ENCODE measurements at regions not wholly inside any gene's neighbourhood (a gene's known extent, or its start where the extent isn't known, plus 50 kb on each side); places are given as distances from the start of the nearest gene placed in this dataset.
"Not testable (repeated sequence)": the region's sequence is repeated elsewhere in the genome, so short reads cannot be mapped to it uniquely, and the experiment has no call there.

DNA sequence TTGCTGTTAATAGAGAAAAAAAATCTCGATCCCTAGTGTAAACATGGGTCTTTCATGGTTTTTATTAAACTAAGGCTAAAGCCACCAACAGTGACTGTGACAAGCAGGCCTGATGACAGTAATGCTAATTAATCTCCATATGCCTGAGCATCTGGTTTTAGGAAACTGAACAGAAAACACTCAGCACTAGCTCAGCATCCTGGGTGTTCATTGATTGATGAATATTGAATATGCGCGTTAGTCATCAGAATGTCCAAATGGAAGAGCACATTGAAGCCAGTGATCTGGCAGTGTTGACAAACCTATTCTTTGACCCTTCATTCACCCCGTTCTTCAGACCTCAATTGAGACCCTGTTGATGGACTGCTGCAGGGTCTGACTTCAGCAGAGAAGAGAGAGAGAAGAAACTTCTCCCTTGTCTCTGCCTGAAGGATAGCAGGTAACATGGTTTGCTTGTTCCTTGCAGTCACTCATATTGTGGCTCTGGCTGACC, 283.8 kb downstream of the RDH14 start:
- no peak for DNase-seq (ENCODE audit: low read depth)
- TF ChIP-seq CTCF (IDR thresholded peaks at IDR 0.05; ENCODE audit: insufficient read depth, low read length, poor library complexity, severe bottlenecking): no peak
- no peaks in the 10 kb centered on the region for H3K27me3 ChIP-seq (ENCODE audit: control insufficient read depth, insufficient read depth, low read length)
- no peaks in the 10 kb centered on the region for H3K36me3 ChIP-seq (ENCODE audit: control insufficient read depth, insufficient read depth, low read length)
- H3K4me3 ChIP-seq (ENCODE audit: low read depth, low read length): no peak overlapping the region

DNA sequence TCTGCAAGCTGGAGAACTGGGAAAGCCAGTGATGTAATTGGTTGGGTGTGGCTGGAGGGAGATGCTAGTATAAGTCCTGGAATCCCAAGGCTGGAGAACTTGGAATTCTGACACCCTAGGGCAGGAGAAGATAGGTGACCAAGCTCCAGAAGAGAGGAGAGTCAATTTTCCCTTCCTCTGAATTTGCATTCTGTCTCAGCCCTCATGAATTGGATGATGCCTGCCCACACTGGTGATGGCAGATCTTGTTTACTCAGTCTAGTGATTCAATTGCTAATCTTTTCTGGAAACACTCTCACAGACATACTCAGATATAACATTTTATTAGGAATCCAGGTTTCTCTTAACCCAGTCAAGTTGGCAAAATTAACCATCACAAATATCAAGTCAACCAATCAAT, 287.2 kb downstream of the RDH14 start:
- Histone ChIP-seq H3K36me3 (ENCODE audit: control insufficient read depth, insufficient read depth, low read length) (no peaks in the 10 kb centered on the region), H3K27me3 (ENCODE audit: control insufficient read depth, insufficient read depth, low read length) (no peaks in the 10 kb centered on the region), H3K4me3 (ENCODE audit: low read depth, low read length) (no peak overlapping the region)
- no peak for DNase-seq (ENCODE audit: low read depth)
- no peak for TF ChIP-seq CTCF (IDR thresholded peaks at IDR 0.05; ENCODE audit: insufficient read depth, low read length, poor library complexity, severe bottlenecking)

GRCh38 chr2:18272148-18272494, 288.3 kb downstream of the RDH14 start:
- no peak overlapping the region for H3K4me3 ChIP-seq (ENCODE audit: low read depth, low read length)
- TF ChIP-seq CTCF (IDR thresholded peaks at IDR 0.05; ENCODE audit: insufficient read depth, low read length, poor library complexity, severe bottlenecking): no peak
- H3K36me3 ChIP-seq (ENCODE audit: control insufficient read depth, insufficient read depth, low read length): no peaks in the 10 kb centered on the region
- no peaks in the 10 kb centered on the region for H3K27me3 ChIP-seq (ENCODE audit: control insufficient read depth, insufficient read depth, low read length)
- no peak for DNase-seq (ENCODE audit: low read depth)

DNA sequence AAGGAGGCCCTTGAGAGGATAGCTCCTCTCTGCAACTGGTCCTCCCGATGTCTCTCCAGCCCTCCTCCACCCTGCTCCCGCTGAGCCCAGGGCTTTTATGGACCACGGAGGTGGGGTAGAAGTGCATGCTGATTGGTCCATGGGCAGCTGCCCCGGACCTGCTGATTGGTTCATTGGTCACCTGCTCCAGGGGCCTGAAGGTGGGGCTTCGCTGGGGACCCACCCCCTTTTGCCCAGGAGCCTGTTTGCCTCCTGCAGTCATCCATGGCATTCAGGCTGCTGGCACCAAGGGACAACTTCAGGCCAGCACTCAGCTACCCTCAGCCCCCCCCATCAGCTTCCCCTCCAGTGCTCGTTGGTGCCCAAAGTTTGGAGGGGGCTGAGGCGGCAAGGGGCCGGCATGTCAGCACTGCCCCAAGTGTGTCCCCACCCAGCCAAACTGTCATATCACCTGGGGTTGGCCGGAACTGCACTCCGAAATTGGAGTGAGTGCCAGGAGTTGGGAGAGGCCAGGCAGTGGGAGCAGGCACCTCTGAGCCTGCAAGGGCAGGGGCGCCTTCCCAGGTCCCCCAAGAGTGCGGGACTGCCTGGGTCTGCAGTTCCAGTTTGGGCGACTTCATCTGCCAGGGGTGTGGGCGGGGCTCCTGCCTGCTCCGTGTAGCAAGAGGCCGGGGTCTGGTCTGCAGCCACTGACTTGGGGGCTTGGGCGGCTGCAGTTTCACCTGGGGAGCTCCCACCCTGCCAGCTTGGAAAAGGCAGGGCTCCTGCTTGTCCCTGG, 288.9 kb downstream of the RDH14 start:
- no peak for DNase-seq (ENCODE audit: low read depth)
- H3K4me3 ChIP-seq (ENCODE audit: low read depth, low read length): no peak overlapping the region
- H3K36me3 ChIP-seq (ENCODE audit: control insufficient read depth, insufficient read depth, low read length): no peaks in the 10 kb centered on the region
- no peak for TF ChIP-seq CTCF (IDR thresholded peaks at IDR 0.05; ENCODE audit: insufficient read depth, low read length, poor library complexity, severe bottlenecking)
- H3K27me3 ChIP-seq (ENCODE audit: control insufficient read depth, insufficient read depth, low read length): no peaks in the 10 kb centered on the region

DNA sequence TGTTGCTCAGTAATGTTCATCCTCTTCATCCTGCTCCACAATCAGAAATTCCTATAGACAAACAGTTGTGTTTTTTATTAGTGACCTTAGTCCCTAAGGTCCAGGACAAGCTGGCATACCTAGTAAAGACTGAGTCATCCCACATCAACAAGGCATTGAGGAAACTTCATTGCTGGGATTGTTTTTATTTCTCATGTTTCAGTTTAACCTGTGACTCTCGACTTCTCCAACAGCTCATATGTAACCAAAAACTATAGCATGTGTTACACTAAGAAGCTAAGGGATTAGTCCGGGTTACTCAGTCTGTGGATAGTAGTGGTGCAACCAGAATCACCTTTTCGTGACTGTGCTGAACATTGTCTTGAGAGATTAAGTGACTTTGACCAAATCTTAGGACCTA, 292.1 kb downstream of the RDH14 start:
- no peaks in the 10 kb centered on the region for H3K36me3 ChIP-seq (ENCODE audit: control insufficient read depth, insufficient read depth, low read length)
- DNase-seq (ENCODE audit: low read depth): no peak
- H3K27me3 ChIP-seq (ENCODE audit: control insufficient read depth, insufficient read depth, low read length): no peaks in the 10 kb centered on the region
- no peak for TF ChIP-seq CTCF (IDR thresholded peaks at IDR 0.05; ENCODE audit: insufficient read depth, low read length, poor library complexity, severe bottlenecking)
- no peak overlapping the region for H3K4me3 ChIP-seq (ENCODE audit: low read depth, low read length)

DNA sequence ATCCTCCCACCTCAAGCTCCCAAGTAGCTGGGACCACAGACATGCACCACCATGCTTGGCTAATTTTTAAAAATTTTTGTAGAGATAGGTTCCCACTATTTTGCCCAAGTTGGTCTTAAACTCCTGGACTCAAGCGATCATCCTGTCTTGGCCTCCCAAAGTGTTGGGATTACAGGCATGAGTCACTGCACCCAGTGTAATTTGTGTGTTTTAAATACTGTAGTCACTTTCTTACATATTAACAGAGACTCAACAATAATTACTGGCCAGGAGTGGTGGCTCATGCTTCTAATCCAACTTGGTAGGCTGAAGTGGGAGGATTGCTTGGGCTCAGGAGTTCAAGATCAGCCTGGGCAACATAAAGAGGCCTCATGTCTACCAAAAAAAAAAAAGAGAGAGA, 293.0 kb downstream of the RDH14 start:
- Histone ChIP-seq H3K36me3 (ENCODE audit: control insufficient read depth, insufficient read depth, low read length) (no peaks in the 10 kb centered on the region), H3K27me3 (ENCODE audit: control insufficient read depth, insufficient read depth, low read length) (no peaks in the 10 kb centered on the region), H3K4me3 (ENCODE audit: low read depth, low read length) (no peak overlapping the region)
- no peak for TF ChIP-seq CTCF (IDR thresholded peaks at IDR 0.05; ENCODE audit: insufficient read depth, low read length, poor library complexity, severe bottlenecking)
- DNase-seq (ENCODE audit: low read depth): peak; percentile 45

- H3K27me3 ChIP-seq (ENCODE audit: control insufficient read depth, insufficient read depth, low read length); H3K36me3 ChIP-seq (ENCODE audit: control insufficient read depth, insufficient read depth, low read length); DNase-seq (ENCODE audit: low read depth); H3K4me3 ChIP-seq (ENCODE audit: low read depth, low read length): not testable (repeated sequence)
Measured at GRCh38 chr2:18266699-18267098, 293.8 kb downstream of the RDH14 start.
